PC-9 (cell line): ENCODE measurements at regions not wholly inside any gene's neighbourhood (a gene's known extent, or its start where the extent isn't known, plus 50 kb on each side); places are given as distances from the start of the nearest gene placed in this dataset.

Experiments used
- EZH2 ChIP-seq: fragments of 200-600 bp; sonication (generic); IDR thresholded peaks from 2 replicates; pipeline ENCODE4 v1.8.0; 2017; ENCODE audit warnings: antibody characterized with exemption, low read depth
- TF ChIP-seq, protein P1 (sequence below): fragments of 200-600 bp; sonication (generic); conservative IDR thresholded peaks from 2 replicates; pipeline ENCODE4 v1.6.1; 2017; ENCODE audit warnings: mixed run types, antibody characterized with exemption, mild to moderate bottlenecking, moderate library complexity

DNA sequence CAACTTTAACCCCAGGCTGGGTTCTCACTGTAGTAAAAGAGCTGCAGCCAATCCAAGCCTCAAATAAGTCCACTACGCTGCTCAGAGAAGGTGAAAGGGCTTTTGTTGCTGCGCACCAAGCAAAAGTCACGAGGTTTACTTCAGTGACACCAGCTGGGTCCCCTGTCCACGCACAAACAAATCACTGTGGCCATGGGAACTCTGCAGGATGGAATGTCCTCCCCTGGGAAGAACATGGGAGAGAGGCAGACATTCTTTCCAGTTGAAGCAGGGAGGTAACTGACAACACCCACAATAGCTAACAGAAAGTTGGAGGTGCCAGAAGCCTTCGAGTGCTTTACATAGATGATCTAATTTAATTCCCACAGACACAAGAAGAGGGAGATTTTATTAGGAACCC is 181.9 kb downstream of the PMP22 start:
- TF ChIP-seq, protein P1, sequence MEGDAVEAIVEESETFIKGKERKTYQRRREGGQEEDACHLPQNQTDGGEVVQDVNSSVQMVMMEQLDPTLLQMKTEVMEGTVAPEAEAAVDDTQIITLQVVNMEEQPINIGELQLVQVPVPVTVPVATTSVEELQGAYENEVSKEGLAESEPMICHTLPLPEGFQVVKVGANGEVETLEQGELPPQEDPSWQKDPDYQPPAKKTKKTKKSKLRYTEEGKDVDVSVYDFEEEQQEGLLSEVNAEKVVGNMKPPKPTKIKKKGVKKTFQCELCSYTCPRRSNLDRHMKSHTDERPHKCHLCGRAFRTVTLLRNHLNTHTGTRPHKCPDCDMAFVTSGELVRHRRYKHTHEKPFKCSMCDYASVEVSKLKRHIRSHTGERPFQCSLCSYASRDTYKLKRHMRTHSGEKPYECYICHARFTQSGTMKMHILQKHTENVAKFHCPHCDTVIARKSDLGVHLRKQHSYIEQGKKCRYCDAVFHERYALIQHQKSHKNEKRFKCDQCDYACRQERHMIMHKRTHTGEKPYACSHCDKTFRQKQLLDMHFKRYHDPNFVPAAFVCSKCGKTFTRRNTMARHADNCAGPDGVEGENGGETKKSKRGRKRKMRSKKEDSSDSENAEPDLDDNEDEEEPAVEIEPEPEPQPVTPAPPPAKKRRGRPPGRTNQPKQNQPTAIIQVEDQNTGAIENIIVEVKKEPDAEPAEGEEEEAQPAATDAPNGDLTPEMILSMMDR, result no peak
- TF ChIP-seq EZH2, result no peak
